Stomach (tissue), 4 donors: ENCODE measurements at regions not wholly inside any gene's neighbourhood (a gene's known extent, or its start where the extent isn't known, plus 50 kb on each side); places are given as distances from the start of the nearest gene placed in this dataset.

Experiments
- EP300 ChIP-seq: sonication (generic); formaldehyde crosslinking; IDR thresholded peaks from one replicate; pipeline ENCODE4 v1.6.1; 2017; ENCODE audit warnings: antibody characterized with exemption
- POLR2A ChIP-seq, 4 donors: fragments of 450-650 bp; IDR thresholded peaks; one replicate each; pipeline ENCODE4 v1.6.1; 2016; ENCODE audit warnings: antibody characterized with exemption in 4 of 4, control low read depth in 2 of 4, mild to moderate bottlenecking in 1 of 4, moderate library complexity in 1 of 4
- POLR2AphosphoS5 ChIP-seq, 3 donors: sonication (generic); formaldehyde crosslinking; IDR thresholded peaks; one replicate each; pipeline ENCODE4 v1.6.1; 2016; ENCODE audit warnings: antibody characterized with exemption in 3 of 3

- TF ChIP-seq POLR2A (IDR thresholded peaks at IDR 0.05) (no peak), EP300 (no peak), POLR2AphosphoS5 (IDR thresholded peaks at IDR 0.05) (no peak)
These were observed 639.3 kb upstream of the KIRREL3 start for GRCh38 chr11:127639916-127640315.
